ENCODE measurements at regions not wholly inside any gene's neighbourhood (a gene's known extent, or its start where the extent isn't known, plus 50 kb on each side); places are given as distances from the start of the nearest gene placed in this dataset.
A peak's percentile ranks its signal among the peaks of the same experiment; 100 is the strongest.
"Not testable (repeated sequence)": the region's sequence is repeated elsewhere in the genome, so short reads cannot be mapped to it uniquely, and the experiment has no call there.

DNA sequence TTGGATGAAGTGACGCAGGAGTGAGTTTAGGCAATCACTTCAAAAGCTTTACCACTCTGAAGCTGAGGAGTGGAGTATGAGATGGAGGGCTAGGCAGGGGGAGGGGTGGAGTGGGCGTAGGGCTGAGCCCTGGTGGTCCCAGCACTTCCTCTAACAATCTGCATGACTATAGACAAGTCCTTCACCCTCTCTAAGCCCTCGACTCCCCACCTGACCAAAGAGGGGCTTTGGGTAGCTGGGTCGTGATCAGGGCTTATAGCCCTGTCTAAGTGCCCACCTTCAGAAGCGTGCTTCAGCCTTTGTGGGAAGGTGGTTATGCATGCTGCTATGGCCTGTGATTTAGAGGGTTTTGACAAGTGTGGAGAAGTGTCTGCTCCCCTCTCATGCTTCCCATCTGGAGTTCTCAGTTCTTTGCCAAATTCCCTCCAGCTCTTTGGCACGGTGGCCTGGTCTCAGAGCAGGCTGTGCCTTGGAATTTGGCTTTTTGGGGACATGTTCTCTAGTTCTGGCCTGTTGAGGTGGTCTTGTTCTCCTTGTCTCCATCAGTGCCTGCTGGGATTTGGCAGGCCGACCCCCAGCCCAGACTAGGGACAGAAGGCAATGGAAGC lies 53.0 kb downstream of the ACTBL2 start:
- intact Hi-C loops (cut with DNase I): loop anchor here in 2 of 10 donors (10.0 kb wide), 2 partner anchors 125 to 135 kb away; no protein-coding TSS in a partner anchor
- Histone ChIP-seq H3K27me3 (no peaks in the 10 kb centered on the region), H3K4me3 (no peak overlapping the region), H3K4me1 (peaks cover 0 to 10% (median under 1%) of the 10 kb centered on the region in 12 donors), H3K27ac (no peak overlapping the region), H3K36me3 (no peaks in the 10 kb centered on the region), H3K9me3 (peaks cover 0 to 2% (median 0%) of the 10 kb centered on the region in 12 donors)
- no peak for TF ChIP-seq CTCF (IDR thresholded peaks at IDR 0.05)
- no peak for TF ChIP-seq POLR2A (IDR thresholded peaks at IDR 0.05)
- no peak for DNase-seq
- ATAC-seq: no peak
- whole genome bisulfite sequencing, 4 donors: 77 to 86% (median 82%) methylated on average over 7 of the region's 7 CpGs

- H3K9me3 ChIP-seq; H3K4me1 ChIP-seq; H3K27ac ChIP-seq; H3K27me3 ChIP-seq; ATAC-seq; H3K4me3 ChIP-seq; H3K36me3 ChIP-seq; intact Hi-C loops (cut with DNase I); DNase-seq: not testable (repeated sequence)
- 89 to 92% (median 90%) methylated on average over 2 of the region's 2 CpGs for WGBS, 4 donors
Observed at GRCh38 chr5:57429021-57429420, 53.6 kb downstream of the ACTBL2 start.

DNA sequence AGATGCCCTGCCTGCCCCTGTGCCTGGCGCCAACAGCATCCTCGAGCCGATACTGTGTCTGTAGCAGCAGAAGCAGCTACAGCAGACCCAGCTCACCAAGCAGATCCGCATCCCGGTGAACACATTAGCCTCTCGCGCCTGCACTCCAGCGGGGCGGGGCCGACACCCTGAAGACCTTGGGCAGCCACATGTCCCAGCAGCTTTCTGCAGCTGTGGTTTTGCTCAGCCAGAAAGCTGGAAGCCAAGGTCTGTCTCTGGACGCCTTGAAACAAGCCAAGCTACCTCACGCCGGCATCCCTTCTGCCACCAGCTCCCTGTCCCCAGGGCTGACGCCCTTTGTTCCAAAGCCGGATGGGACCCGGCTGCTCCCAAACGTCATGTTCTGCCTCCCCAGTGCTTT lies 59.6 kb downstream of the ACTBL2 start:
- Histone ChIP-seq H3K27ac (no peak overlapping the region), H3K27me3 (no peaks in the 10 kb centered on the region), H3K4me3 (peak overlapping the region in 1 of 12 donors; percentile 31), H3K36me3 (no peaks in the 10 kb centered on the region), H3K4me1 (no peaks in the 10 kb centered on the region), H3K9me3 (no peaks in the 10 kb centered on the region)
- DNase-seq (peak; percentile 39 to 82 (median 51)), ATAC-seq (peak; percentile 32 to 78 (median 68))
- TF ChIP-seq POLR2A (IDR thresholded peaks at IDR 0.05) (no peak), CTCF (IDR thresholded peaks at IDR 0.05) (no peak)
- intact Hi-C loops (cut with DNase I): loop anchor here in 1 of 10 donors (5.0 kb wide), 1 partner anchor 36 kb away; no protein-coding TSS in a partner anchor
- 73 to 96% (median 88%) methylated on average over 10 to 17 of the region's 17 CpGs for WGBS, 4 donors

DNA sequence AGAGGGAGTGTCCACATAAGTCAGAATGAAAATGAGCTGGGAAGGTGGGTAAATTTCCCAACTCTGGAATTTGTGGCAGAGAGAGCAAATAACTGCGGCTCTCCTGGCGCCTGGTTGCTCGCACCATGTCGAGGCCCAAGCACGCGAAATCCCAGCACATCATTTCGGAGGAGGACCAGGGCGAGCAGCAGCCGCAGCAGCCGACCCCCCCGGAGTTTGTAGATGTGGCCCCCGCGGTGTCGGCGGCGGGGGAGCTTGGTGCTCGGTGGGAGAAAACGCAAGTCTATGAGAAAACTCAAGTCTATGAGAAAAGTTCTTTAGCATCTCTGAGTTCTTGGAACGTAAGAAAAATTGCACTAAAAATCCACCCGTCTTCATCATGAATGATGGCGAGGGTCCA lies 60.3 kb downstream of the ACTBL2 start:
- DNase-seq: no peak
- no peak overlapping the region for H3K27ac ChIP-seq
- H3K4me1 ChIP-seq: no peaks in the 10 kb centered on the region
- WGBS, 4 donors: 93 to 96% (median 96%) methylated on average over 21 of the region's 21 CpGs
- no peaks in the 10 kb centered on the region for H3K9me3 ChIP-seq
- H3K27me3 ChIP-seq: no peaks in the 10 kb centered on the region
- intact Hi-C loops (cut with DNase I): loop anchor here in 1 of 10 donors (5.0 kb wide), 1 partner anchor 35 kb away; no protein-coding TSS in a partner anchor
- no peak for TF ChIP-seq POLR2A (IDR thresholded peaks at IDR 0.05)
- no peak for TF ChIP-seq CTCF (IDR thresholded peaks at IDR 0.05)
- H3K36me3 ChIP-seq: no peaks in the 10 kb centered on the region
- no peak for ATAC-seq
- H3K4me3 ChIP-seq: no peak overlapping the region

- H3K27me3 ChIP-seq: no peaks in the 10 kb centered on the region
- no peak overlapping the region for H3K27ac ChIP-seq
- 78 to 86% (median 82%) methylated on average over 3 of the region's 3 CpGs for WGBS, 4 donors
- ATAC-seq (no peak), DNase-seq (no peak)
- no peaks in the 10 kb centered on the region for H3K9me3 ChIP-seq
- intact Hi-C loops (cut with DNase I): loop anchor here in 1 of 10 donors (5.0 kb wide), 1 partner anchor 34 kb away; no protein-coding TSS in a partner anchor
- no peak for TF ChIP-seq CTCF (IDR thresholded peaks at IDR 0.05)
- no peak for TF ChIP-seq POLR2A (IDR thresholded peaks at IDR 0.05)
- no peak overlapping the region for H3K4me3 ChIP-seq
- no peaks in the 10 kb centered on the region for H3K36me3 ChIP-seq
- peaks cover 0 to 11% (median 3%) of the 10 kb centered on the region in 12 donors for H3K4me1 ChIP-seq
Observed at GRCh38 chr5:57420801-57421200, 61.8 kb downstream of the ACTBL2 start.
